ENCODE measurements at regions not wholly inside any gene's neighbourhood (a gene's known extent, or its start where the extent isn't known, plus 50 kb on each side); places are given as distances from the start of the nearest gene placed in this dataset.
A peak's percentile ranks its signal among the peaks of the same experiment; 100 is the strongest.

- POLR2A ChIA-PET, result no interaction called here
- Mint-ChIP-seq H3K27ac (no peak overlapping the region), H3K4me3 (no peak overlapping the region), H3K36me3 (ENCODE audit: low read depth) (no peaks in the 10 kb centered on the region), H3K4me1 (ENCODE audit: low read depth) (peaks cover 12% of the 10 kb centered on the region), H3K27me3 (no peaks in the 10 kb centered on the region), H3K9me3 (peaks cover 2% of the 10 kb centered on the region)
- no peak for DNase-seq
- ATAC-seq, result no peak
- CTCF ChIA-PET, result no interaction called here
- intact Hi-C loops (cut with micrococcal nuclease), result no loop called here
- no peak for TF ChIP-seq CTCF (IDR thresholded peaks at IDR 0.05)
Observed at GRCh38 chr1:181175356-181175910, 86.9 kb downstream of the IER5 start.

- no peak overlapping the region for H3K27ac Mint-ChIP-seq
Observed at GRCh38 chr1:181175955-181176354, 87.5 kb downstream of the IER5 start.

GRCh38 chr1:181178241-181178879, 89.9 kb downstream of the IER5 start:
- ChIA-PET CTCF (no interaction called here), POLR2A (interaction anchor here (0.6 to 1.0 kb wide), 2 partner anchors 21 to 143 kb away, joined by 3 read pairs; no protein-coding TSS in a partner anchor)
- Mint-ChIP-seq H3K9me3 (no peaks in the 10 kb centered on the region), H3K36me3 (ENCODE audit: low read depth) (no peaks in the 10 kb centered on the region), H3K4me3 (no peak overlapping the region), H3K27me3 (no peaks in the 10 kb centered on the region), H3K27ac (no peak overlapping the region), H3K4me1 (ENCODE audit: low read depth) (peaks cover 12% of the 10 kb centered on the region)
- no peak for DNase-seq
- ATAC-seq, result no peak
- TF ChIP-seq CTCF (IDR thresholded peaks at IDR 0.05), result no peak
- intact Hi-C loops (cut with micrococcal nuclease), result no loop called here

More at GRCh38 chr1:181175955-181176354, 87.5 kb downstream of the IER5 start:
- H3K27me3 Mint-ChIP-seq, result no peaks in the 10 kb centered on the region
- CTCF ChIA-PET, result interaction anchor here (1.3 kb wide), 1 partner anchor 139 kb away, joined by 3 read pairs; no protein-coding TSS in a partner anchor
- H3K9me3 Mint-ChIP-seq, result peaks cover 2% of the 10 kb centered on the region
- DNase-seq (no peak), ATAC-seq (no peak)
- intact Hi-C loops (cut with micrococcal nuclease), result no loop called here
- H3K4me1 Mint-ChIP-seq (ENCODE audit: low read depth), result peaks cover 12% of the 10 kb centered on the region
- no peaks in the 10 kb centered on the region for H3K36me3 Mint-ChIP-seq (ENCODE audit: low read depth)
- TF ChIP-seq CTCF (IDR thresholded peaks at IDR 0.05), result no peak
- H3K4me3 Mint-ChIP-seq, result no peak overlapping the region
- POLR2A ChIA-PET, result no interaction called here

GRCh38 chr1:181179279-181179986, 90.9 kb downstream of the IER5 start:
- H3K4me1 Mint-ChIP-seq (ENCODE audit: low read depth), result peaks cover 12% of the 10 kb centered on the region
- H3K9me3 Mint-ChIP-seq, result no peaks in the 10 kb centered on the region
- no peaks in the 10 kb centered on the region for H3K27me3 Mint-ChIP-seq
- no peak for TF ChIP-seq CTCF (IDR thresholded peaks at IDR 0.05)
- intact Hi-C loops (cut with micrococcal nuclease), result no loop called here
- DNase-seq, result no peak
- H3K4me3 Mint-ChIP-seq, result peak overlapping the region; percentile 10
- ChIA-PET POLR2A (interaction anchor here (1.0 kb wide), 1 partner anchor 144 kb away, joined by 3 read pairs; no protein-coding TSS in a partner anchor), CTCF (interaction anchor here (1.0 to 2.3 kb wide), 8 partner anchors 10 to 246 kb away, joined by 3 to 15 read pairs (median 3); no protein-coding TSS in a partner anchor)
- peak; percentile 19 for ATAC-seq
- H3K27ac Mint-ChIP-seq, result peak overlapping the region; percentile 53
- no peaks in the 10 kb centered on the region for H3K36me3 Mint-ChIP-seq (ENCODE audit: low read depth)

GRCh38 chr1:181179987-181180365, 91.5 kb downstream of the IER5 start:
- H3K4me3 Mint-ChIP-seq, result peak overlapping the region; percentile 10
- ChIA-PET POLR2A (no interaction called here), CTCF (interaction anchor here (1.0 to 2.3 kb wide), 8 partner anchors 10 to 245 kb away, joined by 3 to 15 read pairs (median 3); no protein-coding TSS in a partner anchor)
- DNase-seq, result peak; percentile 82
- intact Hi-C loops (cut with micrococcal nuclease), result loop anchor here (10.0 kb wide), 1 partner anchor 135 kb away; no protein-coding TSS in a partner anchor
- peak; percentile 94 for ATAC-seq
- H3K9me3 Mint-ChIP-seq, result no peaks in the 10 kb centered on the region
- no peak for TF ChIP-seq CTCF (IDR thresholded peaks at IDR 0.05)
- no peaks in the 10 kb centered on the region for H3K27me3 Mint-ChIP-seq
- H3K36me3 Mint-ChIP-seq (ENCODE audit: low read depth), result no peaks in the 10 kb centered on the region
- peak overlapping the region; percentile 53 for H3K27ac Mint-ChIP-seq
- peaks cover 12% of the 10 kb centered on the region for H3K4me1 Mint-ChIP-seq (ENCODE audit: low read depth)

Data from activated CD8-positive, alpha-beta T cell treated with anti-CD3 and anti-CD28 coated beads for 36 hours (primary cell).